Transverse colon (tissue), 3 donors: ENCODE measurements at regions not wholly inside any gene's neighbourhood (a gene's known extent, or its start where the extent isn't known, plus 50 kb on each side); places are given as distances from the start of the nearest gene placed in this dataset.

Experiments
- CTCF ChIP-seq, 5 experiments: fragments of 200-600 bp in 3 of 5; fragments of 450-650 bp in 2 of 5; sonication (generic) in 3 of 5; IDR thresholded peaks; 1 replicate in 2 of 5; 2 replicates in 3 of 5; pipeline ENCODE4 v1.5.1; 2016 to 2017; ENCODE audit warnings: antibody characterized with exemption in 5 of 5, inconsistent platforms in 3 of 5, mild to moderate bottlenecking in 2 of 5, moderate library complexity in 1 of 5
- POLR2A ChIP-seq: fragments of 450-650 bp; IDR thresholded peaks from one replicate; pipeline ENCODE4 v1.6.1; 2016; ENCODE audit warnings: antibody characterized with exemption, mild to moderate bottlenecking, moderate library complexity

- TF ChIP-seq CTCF (IDR thresholded peaks at IDR 0.05) (no peak), POLR2A (no peak)
Measured at GRCh38 chr13:39892721-39893685, 237.5 kb downstream of the COG6 start.
